Esophagus squamous epithelium (tissue), 5 donors: ENCODE measurements at regions not wholly inside any gene's neighbourhood (a gene's known extent, or its start where the extent isn't known, plus 50 kb on each side); places are given as distances from the start of the nearest gene placed in this dataset.

ENCODE experiments used
- DNase-seq: peaks from one replicate; lab custom pipeline; 2025; lab: John Stamatoyannopoulos, UW
- H3K27ac ChIP-seq, 4 donors: fragments of 200-600 bp; sonication (generic); one replicate each; pipeline ENCODE4 v1.5.1; 2016 to 2019; ENCODE audit warnings: mild to moderate bottlenecking in 1 of 4
- H3K27me3 ChIP-seq, 4 donors: fragments of 200-600 bp; sonication (generic); 1 replicate in 3 of 4; 2 replicates in 1 of 4; pipeline versions ENCODE4 v1.5.1 to v1.6.0; 2017 to 2021; ENCODE audit warnings: antibody characterized with exemption in 1 of 4
- H3K36me3 ChIP-seq, 3 donors: fragments of 200-600 bp; sonication (generic); one replicate each; pipeline ENCODE4 v1.5.1; 2016 to 2019
- H3K4me1 ChIP-seq, 3 donors: fragments of 200-600 bp; sonication (generic); one replicate each; pipeline ENCODE4 v1.5.1; 2017 to 2019
- H3K4me3 ChIP-seq, 4 donors: fragments of 200-600 bp; sonication (generic); 1 replicate in 3 of 4; 2 replicates in 1 of 4; pipeline ENCODE4 v1.5.1; 2016 to 2019; ENCODE audit warnings: mild to moderate bottlenecking in 2 of 4, moderate library complexity in 1 of 4
- H3K9me3 ChIP-seq, 3 donors: fragments of 200-600 bp; sonication (generic); one replicate each; pipeline ENCODE4 v1.5.1; 2016 to 2019
- CTCF ChIP-seq, 6 experiments: fragments of 450-650 bp in 4 of 6; fragments of 200-600 bp in 2 of 6; sonication (generic) in 2 of 6; IDR thresholded peaks; one replicate each; pipeline ENCODE4 v1.5.1; 2016 to 2019; ENCODE audit warnings: antibody characterized with exemption in 6 of 6, mild to moderate bottlenecking in 4 of 6, moderate library complexity in 4 of 6
- POLR2A ChIP-seq, 4 donors: fragments of 450-650 bp; IDR thresholded peaks; one replicate each; pipeline ENCODE4 v1.6.1; 2017; ENCODE audit warnings: antibody characterized with exemption in 4 of 4, mild to moderate bottlenecking in 4 of 4, moderate library complexity in 3 of 4
- WGBS, 2 donors: methylation state at CpG; one replicate each; pipeline ENCODE4 v1.1.5; 2018; 5-methylcytosine and 5-hydroxymethylcytosine counted together
- intact Hi-C: fragments of 100-400 bp; cut with DNase I; formaldehyde crosslinking; loops from one replicate; pipeline ENCODE4 v1.15.0; 2022
- donor health status: DM: yes; HTN: yes; CAD: no.

DNA sequence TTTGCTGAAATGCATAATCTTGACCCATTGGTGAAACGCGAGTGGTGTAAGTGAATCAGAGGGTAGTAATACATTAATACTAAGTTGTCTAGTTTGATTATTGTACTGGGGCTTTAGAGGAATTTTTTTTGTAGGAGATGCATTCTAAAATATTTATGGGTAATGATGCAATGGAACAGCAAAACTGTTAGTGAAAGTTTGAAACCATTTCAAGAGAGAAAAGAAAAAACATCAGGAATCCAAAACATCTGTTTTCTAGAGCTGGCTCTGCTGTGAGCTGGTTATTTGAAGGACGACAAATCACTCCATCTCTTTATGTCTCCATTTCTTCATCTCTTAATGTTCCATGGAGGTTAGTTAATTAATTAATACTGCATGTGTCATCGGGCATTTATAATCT is 351.9 kb upstream of the FAT1 start:
- intact Hi-C loops: no loop called here
- H3K4me3 ChIP-seq: no peak overlapping the region
- no peak for TF ChIP-seq POLR2A (IDR thresholded peaks at IDR 0.05)
- no peak for TF ChIP-seq CTCF (IDR thresholded peaks at IDR 0.05)
- 55 to 62% methylated on average over 4 of the region's 4 CpGs for WGBS, 2 donors
- H3K36me3 ChIP-seq: no peaks in the 10 kb centered on the region
- H3K4me1 ChIP-seq: no peaks in the 10 kb centered on the region
- H3K27ac ChIP-seq: no peak overlapping the region
- DNase-seq: no peak
- no peaks in the 10 kb centered on the region for H3K9me3 ChIP-seq
- H3K27me3 ChIP-seq: no peaks in the 10 kb centered on the region

GRCh38 chr4:187077744-187078401 is 354.2 kb upstream of the FAT1 start:
- intact Hi-C loops: no loop called here
- Histone ChIP-seq H3K27me3 (no peaks in the 10 kb centered on the region), H3K9me3 (no peaks in the 10 kb centered on the region), H3K4me1 (no peaks in the 10 kb centered on the region), H3K36me3 (no peaks in the 10 kb centered on the region), H3K4me3 (no peak overlapping the region), H3K27ac (no peak overlapping the region)
- no peak for TF ChIP-seq CTCF (IDR thresholded peaks at IDR 0.05)
- no peak for TF ChIP-seq POLR2A (IDR thresholded peaks at IDR 0.05)
- WGBS, 2 donors: 57 to 59% methylated on average over 11 to 12 of the region's 12 CpGs
- no peak for DNase-seq

DNA sequence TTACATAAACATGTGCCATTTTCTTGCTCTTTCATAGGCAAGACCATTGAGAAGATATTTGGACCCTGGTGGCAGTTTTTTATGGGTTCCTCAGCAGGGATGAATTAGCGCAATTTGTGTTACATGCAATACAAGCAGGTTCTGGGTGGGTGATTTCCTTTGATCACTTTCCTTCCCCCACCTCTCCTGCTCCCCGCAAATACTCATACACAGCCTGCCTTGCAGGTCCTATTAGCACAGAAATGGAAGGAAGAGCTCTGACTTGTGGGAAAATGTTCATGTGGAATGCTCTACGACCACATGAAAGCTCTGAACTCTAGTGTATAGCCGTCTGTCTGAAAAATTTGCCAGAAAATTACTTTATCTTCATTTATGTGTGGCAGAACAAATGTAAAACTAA is 361.0 kb upstream of the FAT1 start:
- no peaks in the 10 kb centered on the region for H3K36me3 ChIP-seq
- H3K4me3 ChIP-seq: no peak overlapping the region
- H3K9me3 ChIP-seq: no peaks in the 10 kb centered on the region
- TF ChIP-seq CTCF (IDR thresholded peaks at IDR 0.05) (no peak), POLR2A (IDR thresholded peaks at IDR 0.05) (no peak)
- no peak overlapping the region for H3K27ac ChIP-seq
- 78% methylated on average over 4 of the region's 4 CpGs for WGBS, 2 donors
- intact Hi-C loops: no loop called here
- DNase-seq: no peak
- H3K4me1 ChIP-seq: no peaks in the 10 kb centered on the region
- H3K27me3 ChIP-seq: no peaks in the 10 kb centered on the region

DNA sequence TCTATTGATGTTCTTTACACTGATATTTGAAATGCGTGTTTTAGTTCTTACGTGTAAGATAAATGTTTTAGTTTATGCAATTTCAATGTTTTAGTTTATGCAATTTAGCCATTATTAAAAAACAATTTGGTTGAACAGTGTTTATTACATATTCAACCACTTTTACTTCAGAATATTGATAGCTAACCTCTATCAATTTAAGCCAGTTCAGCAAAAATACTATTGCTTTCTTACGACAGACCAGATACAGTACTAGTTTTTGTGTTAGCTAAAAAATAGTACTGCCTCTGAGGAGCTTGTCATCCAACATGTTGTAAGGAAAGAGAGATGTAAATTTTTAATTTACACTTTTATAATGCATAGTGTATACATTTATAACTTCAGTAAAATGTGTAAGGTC is 361.7 kb upstream of the FAT1 start:
- Histone ChIP-seq H3K4me1 (no peaks in the 10 kb centered on the region), H3K9me3 (no peaks in the 10 kb centered on the region), H3K4me3 (no peak overlapping the region), H3K27ac (no peak overlapping the region), H3K27me3 (no peaks in the 10 kb centered on the region), H3K36me3 (no peaks in the 10 kb centered on the region)
- WGBS, 2 donors: 89 to 90% methylated on average over 3 of the region's 3 CpGs
- no peak for DNase-seq
- intact Hi-C loops: no loop called here
- TF ChIP-seq POLR2A (IDR thresholded peaks at IDR 0.05): no peak
- TF ChIP-seq CTCF (IDR thresholded peaks at IDR 0.05): no peak

GRCh38 chr4:187086151-187086550 is 362.5 kb upstream of the FAT1 start:
- Histone ChIP-seq H3K27me3 (no peaks in the 10 kb centered on the region), H3K4me1 (no peaks in the 10 kb centered on the region), H3K9me3 (no peaks in the 10 kb centered on the region), H3K27ac (no peak overlapping the region), H3K4me3 (no peak overlapping the region), H3K36me3 (no peaks in the 10 kb centered on the region)
- no peak for DNase-seq
- 76 to 82% methylated on average over 5 of the region's 5 CpGs for WGBS, 2 donors
- TF ChIP-seq POLR2A (IDR thresholded peaks at IDR 0.05) (no peak), CTCF (IDR thresholded peaks at IDR 0.05) (no peak)
- intact Hi-C loops: no loop called here
